ENCODE measurements at regions not wholly inside any gene's neighbourhood (a gene's known extent, or its start where the extent isn't known, plus 50 kb on each side); places are given as distances from the start of the nearest gene placed in this dataset.

DNA sequence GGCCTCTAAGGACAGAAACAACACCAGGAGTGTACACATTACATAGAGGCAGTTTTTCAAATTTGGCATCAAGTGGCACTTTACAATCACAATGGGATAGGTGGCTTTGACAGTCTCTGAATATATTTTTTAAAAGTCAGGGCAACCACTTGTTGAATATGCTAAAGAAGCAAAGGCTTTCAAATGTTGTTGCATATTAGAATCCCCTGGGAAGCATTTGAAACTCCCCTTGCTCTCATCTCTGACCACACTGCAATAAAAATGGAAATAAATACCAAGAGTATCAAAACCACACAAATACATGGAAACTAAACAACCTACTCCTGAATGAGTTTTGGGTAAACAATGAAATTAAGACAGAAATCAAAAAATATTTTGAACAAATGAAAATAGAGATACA, 106.5 kb upstream of the RAB11FIP2 start:
- no peak for TF ChIP-seq YY1 (IDR thresholded peaks at IDR 0.05; ENCODE audit: insufficient read depth, insufficient read length)
- TF ChIP-seq ZNF274 (IDR thresholded peaks at IDR 0.05; ENCODE audit: low read depth, low read length): no peak
- TF ChIP-seq SUZ12 (IDR thresholded peaks at IDR 0.05; ENCODE audit: extremely low read depth, insufficient read depth, insufficient read length): no peak
